ENCODE measurements at regions not wholly inside any gene's neighbourhood (a gene's known extent, or its start where the extent isn't known, plus 50 kb on each side); places are given as distances from the start of the nearest gene placed in this dataset.
"Not testable (repeated sequence)": the region's sequence is repeated elsewhere in the genome, so short reads cannot be mapped to it uniquely, and the experiment has no call there.

DNA sequence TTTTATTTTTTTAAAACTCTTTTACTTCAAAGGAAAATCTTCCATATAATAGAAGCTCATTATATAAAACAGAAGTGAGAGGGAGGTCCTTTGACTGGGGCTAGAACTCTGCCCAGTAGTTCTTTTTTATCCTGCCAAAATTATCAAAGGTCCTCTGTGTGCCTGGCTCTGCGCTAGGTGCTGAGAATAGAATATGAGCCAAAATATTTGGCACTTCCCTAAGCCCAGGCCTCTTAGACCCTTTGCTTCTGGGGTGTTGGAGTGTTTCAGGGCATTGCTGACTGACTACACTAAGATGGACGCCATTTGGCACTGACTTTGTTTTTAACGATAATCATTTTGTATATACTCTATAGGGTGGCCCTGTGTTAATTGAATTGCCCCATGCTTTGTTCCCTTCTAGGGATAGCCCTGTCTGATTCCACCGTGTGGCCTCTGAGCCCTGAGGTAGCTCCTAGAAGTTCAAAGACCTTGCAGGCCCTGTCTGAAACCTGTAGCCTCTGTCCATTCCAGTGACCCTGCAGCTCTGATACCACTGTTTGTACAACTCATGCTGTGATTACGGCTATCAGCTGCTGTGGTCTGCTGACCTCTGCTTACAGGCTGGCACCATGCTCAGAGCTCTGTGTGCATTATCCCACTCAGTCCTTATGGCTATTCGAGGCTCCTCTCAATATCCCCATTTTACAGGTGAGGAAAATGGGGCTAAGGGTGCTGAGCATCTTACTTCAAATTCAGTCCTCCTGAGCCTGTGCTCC lies 84.3 kb upstream of the SHB start:
- no peak for DNase-seq

DNA sequence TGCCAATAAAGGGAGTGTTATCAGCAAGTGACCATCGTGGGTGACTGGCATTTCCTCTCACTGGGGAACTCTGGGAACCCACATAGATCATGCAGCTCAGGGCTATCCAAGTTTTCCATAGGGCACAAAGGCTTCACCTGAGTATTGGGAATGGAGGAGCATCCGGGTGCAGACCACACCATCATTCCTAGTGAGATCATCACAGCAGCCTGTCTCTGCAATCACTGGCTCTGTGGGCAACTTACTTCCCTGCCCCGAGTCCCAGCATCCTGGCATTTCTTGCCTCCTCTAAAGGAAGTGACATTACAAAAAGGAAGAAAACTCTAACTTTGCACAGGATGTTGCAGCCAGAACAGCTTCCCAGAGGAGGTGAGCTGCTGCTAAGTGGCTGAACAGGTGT lies 80.6 kb upstream of the SHB start:
- no peak for DNase-seq

DNA sequence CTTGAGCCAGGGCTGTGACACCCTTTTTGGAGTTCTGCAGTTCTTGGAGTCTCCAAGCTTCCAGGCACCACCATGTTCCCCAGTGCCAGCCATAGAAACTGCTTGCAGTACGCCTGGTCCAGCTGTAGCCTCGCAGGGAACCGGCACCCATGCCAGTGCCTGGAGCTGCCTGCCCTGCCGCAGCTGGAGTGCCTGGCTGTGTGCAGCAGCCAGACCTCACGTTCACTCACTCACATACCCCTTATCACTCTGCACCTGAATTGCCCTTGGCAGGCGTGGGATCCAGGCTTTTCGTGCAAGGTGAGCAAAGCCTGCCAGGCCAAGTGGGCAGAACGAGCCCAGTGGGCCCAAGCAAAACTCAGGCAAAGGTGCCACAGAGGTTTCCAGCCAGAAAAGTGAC lies 77.8 kb upstream of the SHB start:
- DNase-seq = no peak

DNA sequence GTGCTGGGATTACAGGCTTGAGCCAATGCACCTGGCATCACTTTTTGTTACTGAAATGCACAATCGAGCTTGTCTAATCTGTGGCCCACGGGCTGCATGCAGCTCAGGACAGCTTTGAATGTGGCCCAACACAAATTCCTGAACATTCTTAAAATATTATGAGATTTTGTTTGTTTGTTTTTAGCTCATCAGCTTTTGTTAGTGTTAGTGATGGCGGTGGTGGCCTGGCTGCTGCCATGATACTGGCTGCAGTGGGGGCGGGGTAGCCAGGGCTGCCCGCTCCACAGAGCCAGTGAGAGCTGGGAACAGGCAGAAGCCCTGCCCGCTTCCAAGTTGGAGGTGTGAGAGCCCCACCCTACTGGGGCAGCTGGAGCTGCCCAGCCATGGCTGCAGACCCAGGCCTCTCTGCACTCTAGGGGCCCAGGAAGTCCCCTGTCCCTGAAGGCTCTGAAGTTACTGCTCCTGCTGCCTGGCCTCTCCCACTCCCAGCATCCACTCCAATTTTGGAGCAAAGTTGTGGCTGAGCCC lies 76.6 kb upstream of the SHB start:
- no peak for DNase-seq

DNA sequence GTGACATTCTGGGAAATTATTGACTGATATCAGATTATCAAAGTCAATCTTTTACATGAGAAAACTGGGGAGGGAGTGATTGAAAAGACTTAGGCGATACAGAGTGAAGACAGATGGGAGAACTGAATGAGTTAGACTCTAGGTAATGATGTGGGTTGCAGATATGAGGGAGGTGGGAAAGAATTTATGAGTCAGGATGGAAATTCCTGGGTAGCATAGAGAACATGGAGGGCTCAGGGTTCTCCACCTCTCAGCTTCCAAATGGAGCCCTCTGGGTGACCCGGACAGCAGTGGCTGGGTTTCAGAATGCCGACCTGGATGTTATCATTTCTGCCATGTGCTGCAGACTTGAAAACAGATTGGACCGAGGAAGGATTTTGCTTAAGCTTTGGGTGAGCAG lies 75.4 kb upstream of the SHB start:
- no peak for DNase-seq

DNA sequence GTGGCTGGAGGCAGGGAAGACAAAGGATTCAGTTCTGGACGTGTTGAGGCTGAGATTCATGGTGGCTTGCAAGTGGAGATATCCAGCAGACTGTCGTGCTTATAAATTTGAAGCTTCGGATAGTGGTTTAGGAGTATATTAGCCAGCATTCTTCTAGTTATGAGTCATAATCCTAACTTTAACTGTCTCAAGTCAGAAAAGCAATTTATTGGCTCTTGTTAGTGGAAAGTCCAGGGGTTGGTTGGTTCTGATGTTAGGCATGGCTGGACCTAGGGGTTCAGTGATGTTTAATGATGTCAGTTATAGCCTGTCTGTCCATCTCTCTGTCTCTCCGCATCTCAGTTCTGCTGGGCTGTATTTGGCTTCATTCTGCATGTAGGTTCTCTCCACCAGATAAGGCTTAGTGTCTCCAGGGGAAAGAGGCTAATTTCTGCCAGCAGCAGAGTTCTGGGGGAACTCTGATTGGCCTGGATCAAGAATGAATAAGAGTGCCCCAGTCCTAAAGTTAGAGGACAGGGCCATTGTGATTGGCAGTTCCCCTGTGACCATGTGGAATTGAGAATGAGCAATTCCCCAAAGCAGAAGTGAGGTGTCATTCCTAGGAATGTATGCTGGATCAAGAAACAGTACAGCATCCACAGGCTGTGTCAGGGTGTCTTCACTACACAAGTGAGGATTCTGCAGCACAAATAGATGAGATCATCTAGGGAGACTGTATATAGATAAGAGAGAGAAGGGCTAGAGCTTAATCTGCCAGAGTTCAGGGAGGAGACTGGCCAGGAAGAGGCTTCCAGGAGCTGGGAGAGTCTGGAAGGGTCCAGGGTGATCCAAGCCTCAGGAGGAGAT lies 72.9 kb upstream of the SHB start:
- DNase-seq = no peak

DNA sequence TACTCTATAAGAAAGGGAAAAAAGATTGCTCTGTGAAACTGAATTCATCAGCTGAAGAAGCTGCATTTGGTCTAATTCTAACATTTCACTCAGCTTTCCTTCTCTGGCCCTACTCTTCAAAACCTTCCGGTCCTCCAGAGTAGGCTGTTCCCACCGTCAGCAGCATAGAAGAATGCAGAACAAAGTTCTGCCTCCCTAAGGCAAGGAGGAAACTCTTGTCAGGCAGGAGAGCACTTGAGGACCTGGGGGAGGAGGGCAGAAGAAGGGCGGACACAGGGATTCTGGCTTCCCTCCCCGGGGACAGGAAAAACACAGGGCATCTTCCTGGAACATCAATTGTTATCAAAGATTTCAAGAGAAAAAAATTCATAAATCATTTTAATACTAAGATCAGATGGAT lies 69.2 kb upstream of the SHB start:
- DNase-seq = no peak

DNA sequence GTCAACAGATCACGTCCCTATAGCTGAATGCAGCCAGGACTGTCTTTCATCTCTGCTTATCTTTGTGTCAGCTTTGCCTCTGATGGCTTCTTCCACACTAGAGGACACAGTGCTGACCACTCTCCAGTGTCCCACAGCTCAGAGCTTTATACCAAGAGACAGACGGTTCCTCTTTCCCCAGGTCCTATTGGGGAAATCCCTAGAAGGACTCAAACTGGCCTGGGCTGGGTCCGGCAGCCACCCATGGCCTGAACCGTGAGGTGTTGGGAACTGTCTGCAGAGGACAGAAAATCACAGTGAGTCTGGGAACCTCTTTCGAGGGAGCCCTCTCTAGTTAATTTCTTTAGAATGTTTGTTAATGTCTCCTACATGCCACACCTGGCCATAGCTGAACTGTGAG lies 68.3 kb upstream of the SHB start:
- no peak for DNase-seq

DNA sequence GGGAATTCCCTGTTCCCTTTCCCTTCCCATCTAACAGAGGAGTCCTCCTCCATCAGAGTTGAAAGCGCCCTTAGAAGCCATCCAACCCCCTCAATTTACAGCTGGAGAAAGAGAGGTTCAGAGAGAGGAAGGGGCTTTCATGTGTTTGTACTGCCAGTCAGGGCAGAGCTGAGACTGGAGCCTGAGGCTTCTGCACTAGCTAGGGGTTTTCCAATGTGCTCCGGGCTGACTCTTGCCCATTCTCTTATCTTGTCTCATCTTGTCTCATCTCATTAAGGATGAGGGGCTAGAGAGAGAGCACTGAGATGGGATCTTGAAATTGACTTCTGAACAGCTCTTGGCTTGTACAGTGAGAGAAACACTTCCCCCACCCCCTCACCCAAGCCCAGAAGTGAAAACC lies 67.4 kb upstream of the SHB start:
- DNase-seq = no peak

DNA sequence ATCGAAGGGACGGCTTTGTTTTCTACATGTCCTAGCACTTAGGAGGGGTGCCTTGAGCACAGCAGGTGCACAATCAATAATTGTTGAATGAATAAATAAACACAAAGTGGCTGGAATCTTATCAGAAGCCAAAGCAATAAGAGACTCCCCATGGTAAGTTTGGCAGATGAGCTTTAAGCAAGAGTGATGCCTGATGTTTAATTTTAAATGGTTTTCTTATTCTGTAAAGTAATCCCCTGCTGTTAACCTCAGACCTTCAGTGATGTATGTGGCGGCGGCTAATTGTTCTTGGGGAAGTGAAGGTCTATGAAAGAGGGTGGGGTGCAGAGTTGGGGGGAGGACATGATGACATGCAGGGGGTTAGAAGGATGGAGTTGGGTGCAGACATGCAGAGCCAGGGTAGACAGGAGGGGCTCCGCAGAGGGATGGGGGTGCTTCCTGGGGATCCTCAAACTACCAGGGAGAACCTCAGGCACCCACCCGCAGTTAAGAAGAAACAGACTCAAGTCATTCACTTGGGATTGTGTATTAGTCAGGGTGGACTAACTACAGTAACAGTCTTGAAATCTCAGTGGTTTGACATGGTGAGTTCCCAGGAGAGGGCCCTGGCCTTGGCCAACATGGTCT lies 65.7 kb upstream of the SHB start:
- DNase-seq = no peak

DNA sequence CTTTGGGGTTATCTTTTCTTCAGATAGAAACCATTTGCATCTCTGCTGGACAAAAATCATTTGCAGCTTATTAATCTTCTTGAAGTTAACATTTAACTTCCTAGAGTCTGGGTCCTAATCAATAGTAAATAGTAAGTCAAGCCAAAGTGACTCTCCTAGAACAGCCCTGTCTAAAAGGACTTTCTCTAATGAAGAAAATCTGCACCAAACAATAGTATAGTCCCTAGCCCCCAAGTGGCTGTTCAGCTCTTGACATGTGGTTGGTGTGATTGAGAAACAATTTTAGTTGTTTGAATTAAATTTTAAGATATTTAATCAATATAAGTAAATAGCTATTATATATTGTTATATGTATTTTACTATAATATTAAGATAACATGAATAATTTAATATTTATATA lies 64.6 kb upstream of the SHB start:
- no peak for DNase-seq

DNA sequence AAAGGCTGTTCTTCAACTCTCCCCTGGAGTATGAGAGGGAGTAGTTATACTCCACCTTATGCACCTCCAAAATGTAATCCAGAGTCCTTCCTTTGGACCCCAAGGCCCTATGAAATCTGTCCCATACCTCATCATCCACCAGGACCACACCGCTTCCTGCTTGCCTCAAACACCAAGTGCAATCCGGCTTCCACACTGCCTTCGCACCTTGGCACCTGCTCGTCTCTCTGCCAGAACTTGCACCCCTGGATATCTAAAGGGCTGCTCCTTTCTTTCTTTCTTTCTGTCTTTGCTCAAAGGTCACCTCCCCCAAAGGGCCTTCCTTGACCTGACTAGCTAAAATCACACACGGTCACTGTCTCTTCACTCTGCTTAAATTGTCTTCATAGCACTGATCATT lies 63.9 kb upstream of the SHB start:
- no peak for DNase-seq

DNA sequence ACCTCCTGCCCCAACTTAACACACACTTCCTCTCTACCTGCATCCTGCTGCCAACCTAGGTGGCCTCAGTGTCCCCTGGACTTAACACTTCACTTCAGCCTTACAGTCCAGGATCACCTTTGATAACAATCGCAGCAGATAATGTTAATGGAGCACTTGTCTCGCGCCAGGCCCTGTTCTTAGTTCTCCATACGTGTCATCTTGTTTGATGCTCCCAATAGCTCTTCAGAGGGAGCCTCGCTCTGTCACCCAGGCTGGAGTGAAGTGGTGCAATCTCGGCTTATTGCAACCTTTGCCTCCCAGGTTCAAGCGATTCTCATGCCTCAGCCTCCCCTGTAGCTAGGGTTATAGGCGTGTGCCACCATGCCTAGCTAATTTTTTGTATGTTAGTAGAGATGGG lies 62.7 kb upstream of the SHB start:
- DNase-seq = no peak

DNA sequence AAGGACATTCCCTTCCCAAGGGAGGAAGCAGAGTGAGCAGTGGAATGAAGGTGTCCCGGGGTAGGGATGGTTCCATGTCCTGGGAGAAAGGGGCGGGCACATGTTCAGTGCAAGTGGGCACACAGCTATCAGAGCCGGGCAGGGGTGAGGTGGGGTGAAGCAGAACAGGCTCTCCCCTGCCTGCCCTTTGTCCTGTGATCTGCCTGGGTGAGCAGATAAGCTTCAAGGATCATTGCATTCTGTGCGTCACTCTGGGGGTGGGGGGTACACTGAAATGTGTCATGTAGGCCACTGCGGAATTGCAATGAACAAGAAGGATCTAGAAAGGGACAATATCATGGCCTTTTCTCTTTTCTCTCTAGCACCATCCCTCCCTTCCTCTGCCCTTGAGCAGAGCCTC lies 61.7 kb upstream of the SHB start:
- DNase-seq = no peak

DNA sequence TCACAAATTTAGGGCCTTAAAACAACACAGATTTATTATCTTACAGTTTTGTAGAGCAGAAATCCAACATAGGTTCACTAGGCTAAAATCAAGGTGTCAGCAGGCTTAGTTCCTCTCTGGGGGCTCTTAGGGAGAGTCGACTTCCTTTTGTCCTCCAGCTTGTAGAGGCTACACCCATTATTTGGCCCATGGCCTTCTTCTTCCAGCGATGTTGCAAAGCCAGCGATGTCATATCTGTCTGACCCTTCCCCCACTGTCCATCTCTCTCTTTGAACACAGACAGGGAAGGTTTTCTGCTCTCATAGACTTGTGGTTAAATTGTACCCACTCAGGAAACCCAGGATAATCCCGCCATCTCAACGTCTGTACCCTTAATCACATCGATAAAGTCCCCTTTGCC lies 60.3 kb upstream of the SHB start:
- DNase-seq = no peak

DNA sequence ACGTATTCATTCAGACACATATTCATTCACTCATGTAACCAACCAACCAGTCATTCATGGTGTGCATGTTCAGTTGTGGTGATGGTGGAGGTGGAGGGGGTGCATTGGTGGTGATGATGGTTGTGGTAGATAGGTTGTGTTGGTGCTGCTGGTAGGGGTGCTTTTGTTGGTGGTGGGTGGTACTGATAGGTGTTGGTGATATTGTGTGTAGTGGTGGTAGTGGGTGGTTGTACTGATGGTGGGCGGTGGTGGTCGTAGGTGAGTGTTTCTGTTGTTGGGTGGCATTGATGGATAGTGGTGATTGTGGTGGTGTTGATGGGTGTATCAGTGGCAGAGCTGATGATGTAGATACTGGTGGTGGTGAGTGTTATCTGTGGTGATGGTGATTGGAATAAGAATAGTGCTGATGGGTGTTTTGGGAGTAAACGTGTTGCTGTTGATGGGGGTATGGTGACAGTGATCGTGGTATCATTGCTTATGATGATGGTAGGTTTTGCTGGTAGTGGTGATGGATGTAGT lies 59.8 kb upstream of the SHB start:
- DNase-seq = no peak

DNA sequence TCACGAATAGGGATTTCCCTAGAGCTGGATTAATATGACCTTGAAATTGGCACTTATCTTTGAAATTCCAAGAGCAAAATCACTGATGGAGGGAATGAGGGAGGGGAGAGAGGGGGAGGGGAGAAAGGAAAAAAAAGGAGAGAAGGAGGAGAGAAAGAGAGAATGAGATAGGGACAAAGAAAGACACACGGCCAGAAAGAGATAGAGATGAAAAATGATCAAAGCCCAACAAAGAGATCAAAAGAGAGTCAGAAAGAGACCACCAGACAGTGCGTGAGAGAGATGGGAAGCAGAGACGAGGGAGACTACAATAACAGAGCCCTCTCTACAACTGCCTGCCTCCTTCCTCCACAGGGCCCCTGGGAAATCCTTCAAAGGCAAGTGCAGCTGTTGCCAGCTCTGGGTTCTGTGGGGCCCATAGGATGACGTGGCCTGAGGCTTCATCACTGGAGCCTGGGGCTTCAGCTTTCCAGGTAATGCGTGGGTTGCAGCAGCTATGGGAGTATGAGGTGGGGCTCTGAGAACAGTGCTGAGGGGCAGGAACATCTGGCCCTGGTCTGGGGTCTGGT lies 58.3 kb upstream of the SHB start:
- DNase-seq = no peak

DNA sequence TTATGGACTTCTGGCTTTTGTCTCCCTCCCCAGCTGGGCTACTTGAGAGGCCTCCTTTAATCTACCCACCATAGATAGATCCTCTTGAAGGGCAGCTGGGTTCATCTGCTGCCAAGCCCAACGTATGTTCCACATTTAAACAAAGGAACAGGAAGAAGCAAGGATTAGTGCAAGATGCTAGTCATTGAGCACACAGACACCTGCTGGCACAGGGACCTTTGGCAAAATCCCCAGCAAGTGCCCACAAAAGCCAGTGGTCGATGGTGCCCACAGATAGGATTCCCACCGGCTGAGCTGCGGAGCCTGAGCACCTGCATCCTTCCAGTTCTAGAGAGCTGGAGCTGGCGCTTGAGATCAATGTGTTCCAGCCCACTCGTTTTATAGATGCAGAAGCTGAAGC lies 57.7 kb upstream of the SHB start:
- DNase-seq = peak; percentile 94

DNA sequence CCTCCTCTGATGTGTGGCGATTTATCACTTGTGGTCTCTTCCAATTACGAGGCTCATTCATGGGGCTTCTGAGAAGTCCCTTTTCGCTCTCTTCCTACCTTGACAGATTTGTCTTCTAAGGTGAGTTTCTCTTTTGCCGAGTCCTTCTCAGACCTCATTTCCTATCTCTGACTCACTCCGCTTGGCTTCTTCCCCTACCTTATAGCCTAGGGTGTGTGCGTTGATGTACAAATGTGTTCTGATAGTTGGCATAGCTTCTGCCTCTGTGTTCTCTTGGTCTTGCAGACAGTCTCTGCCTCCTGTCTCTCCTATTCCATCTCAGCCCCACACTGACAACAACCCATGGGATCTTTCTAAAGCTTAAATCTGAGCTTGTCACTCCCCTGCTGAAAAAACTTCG lies 56.9 kb upstream of the SHB start:
- no peak for DNase-seq

DNA sequence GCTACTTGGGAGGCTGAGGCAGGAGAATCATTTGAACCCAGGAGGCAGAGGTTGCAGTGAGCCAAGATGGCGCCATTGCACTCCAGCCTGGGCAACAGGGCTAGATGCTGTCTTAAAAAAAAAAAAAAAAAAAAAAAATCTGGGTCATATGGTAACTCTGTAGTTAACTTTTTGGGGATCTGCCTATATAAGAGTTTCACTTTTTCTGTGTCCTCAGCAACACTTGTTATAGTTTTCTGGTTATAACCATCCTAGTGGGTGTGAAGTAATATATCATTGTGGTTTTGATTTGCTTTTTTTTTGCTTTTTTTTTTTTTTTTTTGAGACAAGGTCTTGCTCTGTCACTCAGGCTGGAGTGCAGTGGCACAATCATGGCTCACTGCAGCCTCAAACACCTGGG lies 54.3 kb upstream of the SHB start:
- not testable (repeated sequence) for DNase-seq

DNA sequence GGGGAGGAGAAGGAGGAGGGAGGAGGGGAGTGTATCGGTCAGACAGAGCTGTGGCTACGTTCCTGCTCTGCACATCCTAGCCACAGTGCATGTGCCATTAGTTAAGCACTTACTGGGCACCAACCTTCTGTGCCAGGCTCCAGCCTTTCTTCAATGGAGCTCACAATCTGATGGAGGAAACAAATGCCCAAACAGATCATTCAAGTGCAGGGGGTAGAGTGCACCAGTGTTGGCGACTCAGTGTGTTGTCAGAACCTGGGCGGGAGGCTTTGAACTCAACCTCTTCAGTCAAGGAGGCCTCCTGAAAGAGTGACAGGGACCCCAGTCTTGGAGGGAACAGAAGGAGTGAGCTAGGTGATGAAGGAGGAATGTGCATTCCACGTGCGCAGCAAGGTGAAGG lies 51.9 kb upstream of the SHB start:
- DNase-seq = no peak

DNA sequence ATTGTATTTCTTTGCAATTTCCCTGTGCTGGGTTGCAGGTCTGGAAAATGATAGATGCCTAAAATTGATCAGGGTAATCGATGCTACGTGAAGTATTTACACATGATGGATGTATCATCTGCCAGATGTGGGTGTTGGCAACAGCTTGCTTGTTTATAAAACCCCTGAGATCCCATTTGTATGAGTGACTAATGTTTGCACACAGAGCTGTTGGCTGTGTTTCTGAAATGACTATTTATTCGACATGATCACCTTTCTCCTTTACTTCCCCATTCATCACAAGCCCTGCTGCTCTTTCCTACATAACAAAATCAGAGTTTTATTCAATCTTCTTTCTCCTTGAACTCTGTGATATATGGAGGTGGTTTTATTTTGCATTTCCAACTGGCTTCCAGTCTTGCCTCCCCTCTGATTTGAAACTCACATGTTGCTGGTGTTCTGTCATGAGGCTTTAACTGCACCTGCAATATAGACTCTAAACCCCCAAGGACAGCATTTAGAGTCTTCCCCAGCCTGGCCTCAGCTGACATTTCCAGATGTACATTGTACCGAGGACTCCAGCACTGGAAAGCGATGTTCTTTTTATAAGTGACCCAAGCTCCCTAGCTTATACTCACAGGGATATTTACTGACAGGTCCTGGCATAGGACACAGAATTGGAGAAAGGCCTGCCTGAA lies 50.7 kb upstream of the SHB start:
- no peak for DNase-seq

All from NCI-H524 treated with DMSO at 0.1 percent for 48 hours (cell line).